ENCODE measurements at regions not wholly inside any gene's neighbourhood (a gene's known extent, or its start where the extent isn't known, plus 50 kb on each side); places are given as distances from the start of the nearest gene placed in this dataset.

- Histone ChIP-seq H3K27ac (no peak overlapping the region), H3K36me3 (no peaks in the 10 kb centered on the region), H3K4me2 (peak overlapping the region in 2 of 11 experiments; percentile 33 to 47; a peak in 1 of 22 replicates), H3K9me3 (replicated peaks in 1 of 11) (peaks cover 0 to 8% (median 0%) of the 10 kb centered on the region in 11 experiments; a peak in 3 of 22 replicates), H3K4me3 (no peak overlapping the region), H3K4me1 (peaks cover 0 to 59% (median 36%) of the 10 kb centered on the region in 10 experiments; a peak in 13 of 20 replicates), H4K20me1 (0 out of 22 replicates have a peak, but pooled peaks cover 0 to 10% (median 0%) of the 10 kb centered on the region in 11 experiments), H3K27me3 (0 out of 22 replicates have a peak, but pooled peaks cover 0 to 1% (median 0%) of the 10 kb centered on the region in 11 experiments), H3K9ac (no peak overlapping the region)
- no peak for TF ChIP-seq Cebpa-rat (IDR thresholded peaks at IDR 0.05)
Observed at GRCh38 chr17:79437081-79437480, 173.8 kb downstream of the RBFOX3 start.

GRCh38 chr17:79435962-79436361 lies 174.9 kb downstream of the RBFOX3 start:
- 0 out of 22 replicates have a peak, but pooled peaks cover 0 to 10% (median 0%) of the 10 kb centered on the region in 11 experiments for H4K20me1 ChIP-seq
- H3K4me1 ChIP-seq: peaks cover 0 to 60% (median 37%) of the 10 kb centered on the region in 10 experiments; a peak in 13 of 20 replicates
- peak overlapping the region in 8 of 11 experiments; percentile 15 to 47 (median 34); a peak in 11 of 22 replicates for H3K4me2 ChIP-seq
- H3K27ac ChIP-seq: no peak overlapping the region
- no peak overlapping the region for H3K4me3 ChIP-seq
- no peak for TF ChIP-seq Cebpa-rat (IDR thresholded peaks at IDR 0.05)
- no peaks in the 10 kb centered on the region for H3K36me3 ChIP-seq
- peaks cover 0 to 6% (median 0%) of the 10 kb centered on the region in 11 experiments; a peak in 2 of 22 replicates for H3K27me3 ChIP-seq
- H3K9ac ChIP-seq: no peak overlapping the region; a peak in 1 of 22 replicates
- peaks cover 0 to 15% (median 0%) of the 10 kb centered on the region in 11 experiments; a peak in 3 of 22 replicates for H3K9me3 ChIP-seq (replicated peaks in 1 of 11)

- no peak overlapping the region for H3K9ac ChIP-seq
- H3K4me2 ChIP-seq: peak overlapping the region in 6 of 11 experiments; percentile 24 to 47 (median 34); a peak in 5 of 22 replicates
- 0 out of 22 replicates have a peak, but pooled peaks cover 0 to 10% (median 0%) of the 10 kb centered on the region in 11 experiments for H4K20me1 ChIP-seq
- H3K4me3 ChIP-seq: no peak overlapping the region
- peaks cover 0 to 15% (median 0%) of the 10 kb centered on the region in 11 experiments; a peak in 3 of 22 replicates for H3K9me3 ChIP-seq (replicated peaks in 1 of 11)
- no peaks in the 10 kb centered on the region for H3K36me3 ChIP-seq
- TF ChIP-seq Cebpa-rat (IDR thresholded peaks at IDR 0.05): no peak
- H3K27ac ChIP-seq: no peak overlapping the region
- H3K4me1 ChIP-seq: peaks cover 0 to 67% (median 43%) of the 10 kb centered on the region in 10 experiments; a peak in 13 of 20 replicates
- peaks cover 0 to 6% (median 0%) of the 10 kb centered on the region in 11 experiments; a peak in 2 of 22 replicates for H3K27me3 ChIP-seq
Observed at GRCh38 chr17:79435296-79435695, 175.6 kb downstream of the RBFOX3 start.

- Histone ChIP-seq H3K9ac (no peak overlapping the region), H3K4me3 (no peak overlapping the region), H3K4me1 (peaks cover 0 to 76% (median 51%) of the 10 kb centered on the region in 10 experiments; a peak in 14 of 20 replicates), H4K20me1 (peaks cover 0 to 9% (median 0%) of the 10 kb centered on the region in 11 experiments; a peak in 2 of 22 replicates), H3K36me3 (no peaks in the 10 kb centered on the region), H3K4me2 (no peak overlapping the region), H3K27me3 (peaks cover 0 to 12% (median 0%) of the 10 kb centered on the region in 11 experiments; a peak in 3 of 22 replicates), H3K9me3 (replicated peaks in 1 of 11) (peaks cover 0 to 15% (median 0%) of the 10 kb centered on the region in 11 experiments; a peak in 3 of 22 replicates), H3K27ac (no peak overlapping the region)
- TF ChIP-seq Cebpa-rat (IDR thresholded peaks at IDR 0.05): no peak
Observed at GRCh38 chr17:79434215-79434614, 176.6 kb downstream of the RBFOX3 start.

- Histone ChIP-seq H3K27me3 (peaks cover 0 to 12% (median 0%) of the 10 kb centered on the region in 11 experiments; a peak in 3 of 22 replicates), H3K9ac (no peak overlapping the region), H3K9me3 (replicated peaks in 1 of 11) (peaks cover 0 to 15% (median 0%) of the 10 kb centered on the region in 11 experiments; a peak in 3 of 22 replicates), H4K20me1 (peaks cover 0 to 16% (median 0%) of the 10 kb centered on the region in 11 experiments; a peak in 2 of 22 replicates), H3K4me2 (peak overlapping the region in 6 of 11 experiments; percentile 15 to 79 (median 47); a peak in 10 of 22 replicates), H3K4me3 (no peak overlapping the region), H3K36me3 (no peaks in the 10 kb centered on the region), H3K27ac (no peak overlapping the region), H3K4me1 (peaks cover 0 to 76% (median 51%) of the 10 kb centered on the region in 10 experiments; a peak in 14 of 20 replicates)
- TF ChIP-seq Cebpa-rat (IDR thresholded peaks at IDR 0.05): no peak
Observed at GRCh38 chr17:79433379-79433778, 177.5 kb downstream of the RBFOX3 start.

GRCh38 chr17:79431175-79431574 lies 179.7 kb downstream of the RBFOX3 start:
- Histone ChIP-seq H3K27me3 (peaks cover 0 to 16% (median 0%) of the 10 kb centered on the region in 11 experiments; a peak in 3 of 22 replicates), H3K4me2 (peak overlapping the region in 8 of 11 experiments; percentile 4 to 94 (median 69); a peak in 13 of 22 replicates)

GRCh38 chr17:79429864-79430494 lies 180.9 kb downstream of the RBFOX3 start:
- Histone ChIP-seq H3K27me3 (peaks cover 0 to 16% (median 0%) of the 10 kb centered on the region in 11 experiments; a peak in 3 of 22 replicates), H3K4me1 (peaks cover 8 to 86% (median 69%) of the 10 kb centered on the region in 10 experiments)

More at GRCh38 chr17:79431175-79431574, 179.7 kb downstream of the RBFOX3 start:
- H3K9ac ChIP-seq: no peak overlapping the region
- H3K27ac ChIP-seq: peak overlapping the region in 2 of 11 experiments; percentile 8 to 13; a peak in 2 of 22 replicates
- no peak overlapping the region for H3K4me3 ChIP-seq
- H3K36me3 ChIP-seq: no peaks in the 10 kb centered on the region
- peaks cover 0 to 19% (median 0%) of the 10 kb centered on the region in 11 experiments; a peak in 2 of 22 replicates for H4K20me1 ChIP-seq
- TF ChIP-seq Cebpa-rat (IDR thresholded peaks at IDR 0.05): peak in 3 of 11 experiments; percentile 15 to 62 (median 39); a peak in 2 of 22 replicates
- peaks cover 0 to 83% (median 61%) of the 10 kb centered on the region in 10 experiments; a peak in 14 of 20 replicates for H3K4me1 ChIP-seq
- H3K9me3 ChIP-seq (replicated peaks in 1 of 11): peaks cover 0 to 15% (median 0%) of the 10 kb centered on the region in 11 experiments; a peak in 3 of 22 replicates

GRCh38 chr17:79428988-79429387 lies 181.9 kb downstream of the RBFOX3 start:
- Histone ChIP-seq H3K4me2 (peak overlapping the region in 9 of 11 experiments; percentile 5 to 94 (median 63); a peak in 15 of 22 replicates), H3K9ac (no peak overlapping the region), H4K20me1 (peaks cover 0 to 24% (median 0%) of the 10 kb centered on the region in 11 experiments; a peak in 2 of 22 replicates), H3K27me3 (peaks cover 0 to 23% (median 0%) of the 10 kb centered on the region in 11 experiments; a peak in 3 of 22 replicates), H3K4me1 (peaks cover 18 to 96% (median 79%) of the 10 kb centered on the region in 10 experiments), H3K36me3 (no peaks in the 10 kb centered on the region), H3K4me3 (no peak overlapping the region), H3K27ac (no peak overlapping the region), H3K9me3 (replicated peaks in 1 of 11) (peaks cover 0 to 10% (median 0%) of the 10 kb centered on the region in 11 experiments; a peak in 3 of 22 replicates)
- no peak for TF ChIP-seq Cebpa-rat (IDR thresholded peaks at IDR 0.05)

More at GRCh38 chr17:79429864-79430494, 180.9 kb downstream of the RBFOX3 start:
- Histone ChIP-seq H3K4me3 (no peak overlapping the region), H3K4me2 (peak overlapping the region in 8 of 11 experiments; percentile 39 to 94 (median 69); a peak in 16 of 22 replicates), H3K9ac (no peak overlapping the region), H4K20me1 (peaks cover 0 to 24% (median 0%) of the 10 kb centered on the region in 11 experiments; a peak in 2 of 22 replicates), H3K36me3 (no peaks in the 10 kb centered on the region), H3K27ac (no peak overlapping the region), H3K9me3 (replicated peaks in 1 of 11) (peaks cover 0 to 15% (median 0%) of the 10 kb centered on the region in 11 experiments; a peak in 3 of 22 replicates)
- TF ChIP-seq Cebpa-rat (IDR thresholded peaks at IDR 0.05): no peak

All from BLaER1 treated with 17β-estradiol and CSF1 and Interleukin-3, amounts not matched to agents 10 nM and 100 nM (cell line).